ENCODE measurements at regions not wholly inside any gene's neighbourhood (a gene's known extent, or its start where the extent isn't known, plus 50 kb on each side); places are given as distances from the start of the nearest gene placed in this dataset.

DNA sequence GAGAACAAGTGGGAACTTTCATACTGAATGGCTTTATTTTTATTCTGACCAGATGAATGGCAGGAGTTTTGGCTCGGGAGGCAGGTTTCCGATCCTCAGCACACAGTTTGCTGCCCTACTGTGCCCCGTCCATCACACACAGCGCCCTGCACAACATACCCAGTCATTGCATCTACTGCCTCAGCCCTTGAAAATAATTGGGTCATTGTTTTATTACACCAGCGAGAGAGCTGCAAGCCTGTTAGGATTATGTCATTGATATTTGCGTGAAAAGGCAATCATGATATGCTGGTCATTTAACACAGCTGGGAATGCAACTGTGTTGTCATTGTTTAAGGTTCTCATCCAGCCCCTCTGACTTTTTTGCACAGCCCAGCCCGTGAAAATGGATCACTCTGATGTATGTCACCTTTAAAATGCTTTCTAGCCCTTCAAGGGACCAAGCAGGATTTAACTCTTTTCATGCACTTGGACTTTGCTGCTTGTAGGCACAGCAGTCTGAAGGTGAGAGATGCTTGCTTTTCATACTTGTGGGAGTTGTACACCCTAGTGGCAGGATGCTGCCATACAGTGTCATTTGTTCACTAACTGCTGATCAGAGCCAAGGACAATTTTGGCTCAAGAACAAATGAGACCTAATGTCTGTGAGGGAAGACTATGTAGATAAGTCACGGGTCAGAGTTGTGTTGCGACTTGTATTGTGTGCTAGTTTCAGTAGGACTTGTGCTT lies 62.3 kb downstream of the RTL9 start:
- no peak for TF ChIP-seq MXI1 (IDR thresholded peaks at IDR 0.05; ENCODE audit: low read depth, low read length)
- TF ChIP-seq, protein P1, sequence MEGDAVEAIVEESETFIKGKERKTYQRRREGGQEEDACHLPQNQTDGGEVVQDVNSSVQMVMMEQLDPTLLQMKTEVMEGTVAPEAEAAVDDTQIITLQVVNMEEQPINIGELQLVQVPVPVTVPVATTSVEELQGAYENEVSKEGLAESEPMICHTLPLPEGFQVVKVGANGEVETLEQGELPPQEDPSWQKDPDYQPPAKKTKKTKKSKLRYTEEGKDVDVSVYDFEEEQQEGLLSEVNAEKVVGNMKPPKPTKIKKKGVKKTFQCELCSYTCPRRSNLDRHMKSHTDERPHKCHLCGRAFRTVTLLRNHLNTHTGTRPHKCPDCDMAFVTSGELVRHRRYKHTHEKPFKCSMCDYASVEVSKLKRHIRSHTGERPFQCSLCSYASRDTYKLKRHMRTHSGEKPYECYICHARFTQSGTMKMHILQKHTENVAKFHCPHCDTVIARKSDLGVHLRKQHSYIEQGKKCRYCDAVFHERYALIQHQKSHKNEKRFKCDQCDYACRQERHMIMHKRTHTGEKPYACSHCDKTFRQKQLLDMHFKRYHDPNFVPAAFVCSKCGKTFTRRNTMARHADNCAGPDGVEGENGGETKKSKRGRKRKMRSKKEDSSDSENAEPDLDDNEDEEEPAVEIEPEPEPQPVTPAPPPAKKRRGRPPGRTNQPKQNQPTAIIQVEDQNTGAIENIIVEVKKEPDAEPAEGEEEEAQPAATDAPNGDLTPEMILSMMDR (IDR thresholded peaks at IDR 0.05), result peak; percentile 38
- TF ChIP-seq, protein P2, sequence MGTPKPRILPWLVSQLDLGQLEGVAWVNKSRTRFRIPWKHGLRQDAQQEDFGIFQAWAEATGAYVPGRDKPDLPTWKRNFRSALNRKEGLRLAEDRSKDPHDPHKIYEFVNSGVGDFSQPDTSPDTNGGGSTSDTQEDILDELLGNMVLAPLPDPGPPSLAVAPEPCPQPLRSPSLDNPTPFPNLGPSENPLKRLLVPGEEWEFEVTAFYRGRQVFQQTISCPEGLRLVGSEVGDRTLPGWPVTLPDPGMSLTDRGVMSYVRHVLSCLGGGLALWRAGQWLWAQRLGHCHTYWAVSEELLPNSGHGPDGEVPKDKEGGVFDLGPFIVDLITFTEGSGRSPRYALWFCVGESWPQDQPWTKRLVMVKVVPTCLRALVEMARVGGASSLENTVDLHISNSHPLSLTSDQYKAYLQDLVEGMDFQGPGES (IDR thresholded peaks at IDR 0.05; ENCODE audit: low read depth, low read length), result no peak
- TF ChIP-seq RFX5 (IDR thresholded peaks at IDR 0.05; ENCODE audit: low read length), result no peak
- TF ChIP-seq TCF12 (IDR thresholded peaks at IDR 0.05), result no peak
- TF ChIP-seq YY1 (IDR thresholded peaks at IDR 0.05; ENCODE audit: low read depth), result no peak
- TF ChIP-seq, protein P3, sequence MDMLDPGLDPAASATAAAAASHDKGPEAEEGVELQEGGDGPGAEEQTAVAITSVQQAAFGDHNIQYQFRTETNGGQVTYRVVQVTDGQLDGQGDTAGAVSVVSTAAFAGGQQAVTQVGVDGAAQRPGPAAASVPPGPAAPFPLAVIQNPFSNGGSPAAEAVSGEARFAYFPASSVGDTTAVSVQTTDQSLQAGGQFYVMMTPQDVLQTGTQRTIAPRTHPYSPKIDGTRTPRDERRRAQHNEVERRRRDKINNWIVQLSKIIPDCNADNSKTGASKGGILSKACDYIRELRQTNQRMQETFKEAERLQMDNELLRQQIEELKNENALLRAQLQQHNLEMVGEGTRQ (IDR thresholded peaks at IDR 0.05; ENCODE audit: borderline replicate concordance, low read depth, low read length), result no peak
- TF ChIP-seq GATA2 (CRISPR knock-in tag; IDR thresholded peaks at IDR 0.05), result no peak
- no peak for TF ChIP-seq TAF1 (IDR thresholded peaks at IDR 0.05; ENCODE audit: borderline replicate concordance, low read depth, low read length)
- no peak for TF ChIP-seq POLR2AphosphoS5 (IDR thresholded peaks at IDR 0.05; ENCODE audit: low read depth, low read length)
- no peak for TF ChIP-seq EP300 (IDR thresholded peaks at IDR 0.05; ENCODE audit: borderline replicate concordance in 1 of 2, low read depth in 1 of 2, low read length in 1 of 2)
